ENCODE measurements at regions not wholly inside any gene's neighbourhood (a gene's known extent, or its start where the extent isn't known, plus 50 kb on each side); places are given as distances from the start of the nearest gene placed in this dataset.

DNA sequence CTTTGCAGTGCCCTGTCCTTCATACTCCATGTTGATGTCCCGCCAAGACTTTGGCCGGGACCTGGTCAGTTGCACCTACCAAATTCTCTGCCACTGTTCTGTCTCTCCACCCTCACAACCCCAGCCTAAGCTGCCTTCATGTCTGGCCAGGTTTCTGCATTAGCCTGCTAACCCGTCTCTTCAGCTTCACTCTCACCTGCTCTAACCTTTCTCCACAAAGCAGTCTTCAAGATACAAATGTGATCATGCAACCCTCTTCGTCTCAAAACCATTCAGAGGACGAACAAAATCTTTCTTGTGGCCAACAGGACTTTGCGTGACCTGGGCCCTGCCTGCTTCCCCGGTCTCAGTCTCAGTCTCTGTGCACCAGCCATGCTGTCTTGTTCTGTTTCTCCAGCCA, 148.2 kb downstream of the WSCD1 start:
- peaks cover 30% of the 10 kb centered on the region for H3K27me3 Mint-ChIP-seq

DNA sequence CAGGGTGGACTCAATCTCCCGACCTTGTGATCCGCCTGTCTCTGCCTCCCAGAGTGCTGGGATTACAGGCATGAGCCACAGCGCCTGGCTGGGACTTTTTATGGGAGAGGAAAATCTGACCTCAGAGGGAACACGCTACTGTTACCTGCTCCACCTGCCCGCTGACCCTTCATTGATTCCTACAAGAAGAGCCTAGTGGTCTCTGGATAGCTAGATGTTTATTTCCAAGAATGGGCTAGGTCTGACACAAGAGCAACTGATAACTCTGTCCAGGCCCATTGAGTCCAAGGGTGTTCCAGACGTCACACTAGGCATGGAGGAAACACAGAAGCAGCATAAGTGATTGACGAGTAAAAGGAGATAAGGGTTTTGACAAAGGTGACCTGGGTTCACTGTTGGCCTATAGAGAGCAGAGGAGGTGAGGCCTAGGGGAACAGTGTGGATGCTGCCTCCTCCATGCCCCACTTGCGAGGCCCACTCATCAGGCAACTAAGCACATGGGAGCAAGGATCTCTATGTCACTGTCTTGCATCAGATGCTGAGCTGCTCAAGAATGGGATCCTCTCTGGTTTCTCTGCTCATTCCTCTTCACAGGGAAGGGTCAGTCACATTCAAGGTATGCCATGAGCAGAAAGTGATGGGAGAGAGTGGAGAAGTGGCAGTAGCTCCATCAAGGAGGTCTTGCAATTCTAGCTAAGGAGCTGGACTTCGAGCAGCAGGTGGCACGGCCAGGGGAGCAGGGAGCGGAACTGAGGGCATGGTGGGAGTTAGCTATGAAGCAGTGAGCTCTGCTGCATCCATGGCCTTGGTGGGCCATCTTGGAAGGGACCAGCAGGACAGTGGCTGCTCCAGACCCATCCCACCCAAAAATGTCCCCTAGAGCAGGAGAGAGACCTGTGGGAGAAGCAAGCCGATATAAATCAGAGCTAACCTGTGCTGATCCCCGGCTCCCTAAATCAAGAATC, 145.2 kb downstream of the WSCD1 start:
- Histone ChIP-seq H3K27ac (ENCODE audit: low read depth in 1 of 2, low read length in 2 of 2) (no peak overlapping the region), H3K4me1 (ENCODE audit: insufficient read depth, low read length) (no peaks in the 10 kb centered on the region), H3K4me3 (ENCODE audit: low read length) (no peak overlapping the region), H3K36me3 (ENCODE audit: insufficient read depth, low read length) (no peaks in the 10 kb centered on the region), H3K9me3 (ENCODE audit: control insufficient read depth in 1 of 2, insufficient read depth in 1 of 2, low read length in 2 of 2) (no peaks in the 10 kb centered on the region), H3K27me3 (ENCODE audit: control insufficient read depth in 1 of 2, insufficient read depth in 2 of 2, low read length in 2 of 2) (peaks cover 7 to 8% of the 10 kb centered on the region in 2 experiments)
- ATAC-seq (ENCODE audit: poor library complexity) (no peak), DNase-seq (no peak)
- Mint-ChIP-seq H3K4me1 (ENCODE audit: low read depth) (no peaks in the 10 kb centered on the region), H3K4me3 (no peak overlapping the region), H3K27ac (no peak overlapping the region), H3K27me3 (peaks cover 34% of the 10 kb centered on the region), H3K9me3 (no peaks in the 10 kb centered on the region), H3K36me3 (ENCODE audit: low read depth) (no peaks in the 10 kb centered on the region)
- no peak for TF ChIP-seq CTCF (IDR thresholded peaks at IDR 0.05)
- intact Hi-C loops (cut with DNase I, micrococcal nuclease), result no loop called here
- ChIA-PET POLR2A (no interaction called here), CTCF (no interaction called here)

More for the DNA sequence above, 148.2 kb downstream of the WSCD1 start:
- intact Hi-C loops (cut with DNase I, micrococcal nuclease), result no loop called here
- DNase-seq (no peak), ATAC-seq (ENCODE audit: poor library complexity) (no peak)
- no peak for TF ChIP-seq CTCF (IDR thresholded peaks at IDR 0.05)
- no peak overlapping the region for H3K4me3 ChIP-seq (ENCODE audit: low read length)
- H3K27ac ChIP-seq (ENCODE audit: low read depth in 1 of 2, low read length in 2 of 2), result no peak overlapping the region
- ChIA-PET CTCF (no interaction called here), POLR2A (no interaction called here)
- peaks cover 6 to 8% of the 10 kb centered on the region in 2 experiments for H3K27me3 ChIP-seq (ENCODE audit: control insufficient read depth in 1 of 2, insufficient read depth in 2 of 2, low read length in 2 of 2)
- no peaks in the 10 kb centered on the region for H3K4me1 Mint-ChIP-seq (ENCODE audit: low read depth)
- H3K9me3 ChIP-seq (ENCODE audit: control insufficient read depth in 1 of 2, insufficient read depth in 1 of 2, low read length in 2 of 2), result peaks cover 0 to 6% of the 10 kb centered on the region in 2 experiments
- H3K27ac Mint-ChIP-seq, result no peak overlapping the region
- H3K9me3 Mint-ChIP-seq, result peaks cover 2% of the 10 kb centered on the region
- H3K36me3 ChIP-seq (ENCODE audit: insufficient read depth, low read length), result no peaks in the 10 kb centered on the region
- H3K4me1 ChIP-seq (ENCODE audit: insufficient read depth, low read length), result no peaks in the 10 kb centered on the region
- no peaks in the 10 kb centered on the region for H3K36me3 Mint-ChIP-seq (ENCODE audit: low read depth)
- no peak overlapping the region for H3K4me3 Mint-ChIP-seq

- Mint-ChIP-seq H3K4me3 (no peak overlapping the region), H3K4me1 (ENCODE audit: low read depth) (no peaks in the 10 kb centered on the region), H3K27ac (no peak overlapping the region), H3K36me3 (ENCODE audit: low read depth) (no peaks in the 10 kb centered on the region), H3K9me3 (no peaks in the 10 kb centered on the region), H3K27me3 (peaks cover 35% of the 10 kb centered on the region)
- DNase-seq, result no peak
- intact Hi-C loops (cut with DNase I, micrococcal nuclease), result no loop called here
- ATAC-seq (ENCODE audit: poor library complexity), result no peak
- ChIA-PET POLR2A (no interaction called here), CTCF (no interaction called here)
- Histone ChIP-seq H3K4me1 (ENCODE audit: insufficient read depth, low read length) (no peaks in the 10 kb centered on the region), H3K27ac (ENCODE audit: low read depth in 1 of 2, low read length in 2 of 2) (no peak overlapping the region), H3K36me3 (ENCODE audit: insufficient read depth, low read length) (no peaks in the 10 kb centered on the region), H3K4me3 (ENCODE audit: low read length) (no peak overlapping the region), H3K9me3 (ENCODE audit: control insufficient read depth in 1 of 2, insufficient read depth in 1 of 2, low read length in 2 of 2) (no peaks in the 10 kb centered on the region), H3K27me3 (ENCODE audit: control insufficient read depth in 1 of 2, insufficient read depth in 2 of 2, low read length in 2 of 2) (peaks cover 8 to 10% of the 10 kb centered on the region in 2 experiments)
- TF ChIP-seq CTCF (IDR thresholded peaks at IDR 0.05), result no peak
Measured at GRCh38 chr17:6213859-6214258, 143.7 kb downstream of the WSCD1 start.
